DMS153 (cell line): ENCODE measurements at regions not wholly inside any gene's neighbourhood (a gene's known extent, or its start where the extent isn't known, plus 50 kb on each side); places are given as distances from the start of the nearest gene placed in this dataset.

Source experiments
- DNase-seq: peaks from one replicate; lab custom pipeline; 2025; lab: John Stamatoyannopoulos, UW

DNA sequence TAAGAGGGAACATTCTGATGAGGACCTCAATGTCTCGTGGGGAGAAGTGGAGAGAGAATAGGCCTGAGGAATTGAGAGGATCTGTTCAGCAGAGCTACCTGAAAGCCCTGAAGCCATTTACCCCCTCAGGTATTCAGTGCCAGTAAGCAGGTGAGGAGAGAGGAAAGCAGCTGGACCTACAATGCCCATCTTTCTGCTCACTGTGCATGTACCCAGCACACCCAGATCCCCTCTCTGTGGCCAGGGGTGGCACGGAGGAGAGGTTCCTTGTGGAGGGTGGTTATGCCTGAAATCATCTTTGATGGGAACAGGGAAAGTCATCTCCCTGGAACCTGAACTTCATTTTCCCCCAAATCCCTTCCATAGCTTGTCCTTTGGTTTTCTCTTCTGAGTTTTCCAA lies 277.8 kb upstream of the B3GAT1 start:
- no peak for DNase-seq

GRCh38 chr11:134687548-134687947 lies 275.5 kb upstream of the B3GAT1 start:
- DNase-seq: no peak

DNA sequence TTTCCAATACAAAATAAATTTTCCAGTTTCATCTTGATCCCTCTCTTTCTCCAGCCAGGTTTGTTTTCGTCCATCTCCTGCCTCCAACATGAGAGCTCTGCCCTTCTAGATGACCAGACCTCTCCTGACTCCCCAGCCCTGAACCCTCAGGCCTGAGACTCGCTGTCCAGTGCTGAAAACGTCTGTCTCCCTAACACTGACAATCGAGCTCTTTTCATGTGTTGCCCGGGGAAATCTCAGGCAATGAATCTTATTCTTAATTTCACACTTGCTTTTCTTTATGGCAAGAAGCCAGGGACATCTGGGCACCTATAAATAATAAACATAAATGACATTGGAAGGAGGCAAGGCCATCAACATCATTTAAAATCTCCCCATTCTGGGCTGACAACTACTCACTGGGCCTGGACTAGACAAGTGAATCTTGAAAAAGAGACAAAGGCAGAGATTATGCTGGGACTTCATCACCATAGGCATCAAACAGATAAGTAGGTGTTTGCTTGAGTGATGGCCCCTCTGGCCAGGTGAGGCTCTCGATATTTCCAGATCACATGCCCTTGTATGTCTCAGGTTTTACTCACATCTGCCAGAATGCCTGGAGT lies 274.5 kb upstream of the B3GAT1 start:
- no peak for DNase-seq

- DNase-seq: no peak
Observed at GRCh38 chr11:134685793-134686380, 273.8 kb upstream of the B3GAT1 start.

GRCh38 chr11:134684576-134684975 lies 272.5 kb upstream of the B3GAT1 start:
- no peak for DNase-seq

DNA sequence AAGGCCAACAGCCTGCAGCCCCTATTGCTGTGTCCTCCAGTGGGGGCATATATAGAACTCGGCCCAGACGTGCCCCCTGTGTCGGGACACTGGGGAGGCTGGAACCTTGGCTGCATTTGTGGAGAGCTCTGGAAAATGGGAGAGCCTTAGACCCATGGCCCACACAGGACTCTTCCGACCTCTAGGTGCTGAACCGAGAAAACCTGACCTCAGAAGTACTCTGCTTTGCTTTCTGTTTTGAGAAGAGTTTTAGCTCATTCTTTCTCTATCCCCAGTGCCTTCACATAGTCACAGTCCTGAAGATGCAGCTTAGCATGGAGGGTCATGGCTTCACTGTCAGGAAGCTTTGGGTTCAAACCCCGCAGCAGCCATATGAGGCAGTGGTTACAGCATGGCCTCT lies 271.8 kb upstream of the B3GAT1 start:
- DNase-seq: no peak

DNA sequence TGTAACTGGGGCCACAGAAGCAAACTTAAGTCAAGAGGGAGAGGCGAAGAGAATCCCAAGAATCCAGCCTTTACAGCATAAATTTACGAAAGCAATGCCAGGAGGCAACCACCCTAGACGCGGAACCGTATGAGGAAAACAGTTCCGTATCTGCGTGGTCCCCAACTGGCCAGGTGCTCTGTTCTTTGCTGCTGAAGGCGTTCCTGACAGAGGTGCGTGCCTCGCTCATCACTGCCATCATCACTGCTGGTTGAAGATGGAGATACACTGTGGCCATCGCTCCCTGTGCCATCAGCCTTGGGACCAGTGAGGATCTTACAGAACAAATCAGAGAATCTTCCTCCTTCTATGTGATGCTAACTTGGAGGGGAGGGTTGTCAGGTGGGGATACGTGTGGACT lies 270.5 kb upstream of the B3GAT1 start:
- DNase-seq: no peak

- DNase-seq: no peak
Observed at GRCh38 chr11:134679592-134679991, 267.6 kb upstream of the B3GAT1 start.

DNA sequence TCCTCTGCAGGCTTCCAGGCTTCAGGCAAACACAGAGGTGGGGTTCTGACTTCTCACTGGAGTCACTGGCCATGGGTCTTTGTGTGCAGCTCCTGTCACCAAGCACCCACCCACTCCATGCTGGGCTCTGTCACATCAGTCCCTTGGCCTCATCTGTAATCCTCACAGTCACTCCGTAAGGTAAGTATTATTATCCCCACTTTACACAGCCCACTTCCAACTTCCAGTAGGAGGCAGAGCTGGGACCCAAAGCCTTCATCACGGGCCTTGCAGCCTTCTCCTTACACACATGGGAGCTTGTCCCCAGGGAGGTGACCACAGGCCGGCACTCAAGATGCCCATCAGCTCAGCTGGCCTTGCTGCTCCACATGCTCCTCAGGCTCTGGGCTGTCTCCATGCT lies 266.7 kb upstream of the B3GAT1 start:
- no peak for DNase-seq

GRCh38 chr11:134677891-134678551 lies 266.0 kb upstream of the B3GAT1 start:
- DNase-seq: no peak

- no peak for DNase-seq
Observed at GRCh38 chr11:134677397-134677822, 265.4 kb upstream of the B3GAT1 start.

GRCh38 chr11:134676516-134677287 lies 264.7 kb upstream of the B3GAT1 start:
- no peak for DNase-seq

DNA sequence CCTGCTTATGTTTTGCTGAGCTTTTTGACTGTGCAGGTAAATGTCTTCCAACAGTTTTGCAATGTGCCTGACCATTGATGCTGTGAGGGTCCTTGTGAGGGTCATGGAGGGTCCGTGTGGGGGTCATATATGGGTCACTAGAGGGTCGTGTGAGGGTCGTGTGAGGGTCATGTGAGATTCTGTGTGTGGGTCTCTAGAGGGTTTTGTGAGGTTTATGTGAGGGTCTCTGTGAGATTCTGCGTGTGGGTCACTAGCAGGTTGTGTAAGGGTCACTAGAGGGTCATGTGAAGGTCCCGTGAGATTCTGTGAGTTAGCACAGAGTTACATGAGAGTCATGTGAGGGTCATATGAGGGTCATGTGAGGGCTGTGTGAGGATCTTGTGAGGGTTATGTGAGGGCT lies 263.9 kb upstream of the B3GAT1 start:
- no peak for DNase-seq

- DNase-seq: no peak
Observed at GRCh38 chr11:134674974-134675373, 262.9 kb upstream of the B3GAT1 start.

- no peak for DNase-seq
Observed at GRCh38 chr11:134670961-134671370, 258.9 kb upstream of the B3GAT1 start.

DNA sequence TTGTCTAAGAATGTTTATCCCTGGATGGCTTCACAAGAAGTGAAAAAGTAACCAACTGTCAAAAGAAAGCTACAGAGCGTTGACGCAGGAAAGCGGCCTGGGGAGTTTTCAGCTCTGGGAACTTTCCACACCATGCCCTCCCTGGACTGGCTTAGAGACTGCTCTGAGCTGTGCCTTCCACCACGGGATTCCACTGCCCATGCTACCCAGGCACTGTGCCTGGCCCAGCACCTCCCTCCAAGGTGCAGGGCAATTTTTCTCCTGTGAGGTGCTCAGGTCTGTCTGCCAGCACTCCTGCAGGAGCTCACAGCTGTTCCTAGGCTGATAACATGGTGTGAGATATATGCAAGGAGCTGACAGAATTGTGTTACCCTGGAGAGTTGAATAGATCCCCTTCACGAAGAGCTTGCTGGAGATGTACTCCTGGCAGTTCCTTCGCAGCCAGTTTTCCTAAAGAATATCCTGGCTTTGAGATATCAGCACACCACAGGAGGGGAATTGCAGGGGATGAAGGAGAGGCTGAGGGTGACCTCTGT lies 258.3 kb upstream of the B3GAT1 start:
- DNase-seq: no peak

- DNase-seq: no peak
Observed at GRCh38 chr11:134669796-134670195, 257.8 kb upstream of the B3GAT1 start.

GRCh38 chr11:134668796-134669195 lies 256.8 kb upstream of the B3GAT1 start:
- no peak for DNase-seq

DNA sequence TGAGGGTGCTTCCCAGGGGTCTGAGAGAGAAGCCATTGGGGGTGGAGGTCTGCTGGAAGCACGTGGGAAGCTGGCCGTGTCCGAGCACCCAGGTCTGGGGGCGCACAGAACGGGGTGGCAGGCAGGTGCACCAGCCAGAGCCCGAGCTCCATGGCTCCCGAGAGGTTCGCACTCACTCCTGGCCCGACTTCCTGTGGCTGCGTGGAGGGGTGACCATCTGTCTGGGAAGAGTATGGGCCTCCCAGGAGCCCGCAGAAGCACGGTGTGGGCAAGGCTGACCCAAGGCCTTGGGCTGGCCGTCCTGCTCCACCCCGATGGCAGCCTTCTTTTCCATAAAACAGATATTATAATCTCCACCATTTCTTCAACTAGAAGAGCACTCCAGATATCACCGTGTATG lies 256.0 kb upstream of the B3GAT1 start:
- no peak for DNase-seq

DNA sequence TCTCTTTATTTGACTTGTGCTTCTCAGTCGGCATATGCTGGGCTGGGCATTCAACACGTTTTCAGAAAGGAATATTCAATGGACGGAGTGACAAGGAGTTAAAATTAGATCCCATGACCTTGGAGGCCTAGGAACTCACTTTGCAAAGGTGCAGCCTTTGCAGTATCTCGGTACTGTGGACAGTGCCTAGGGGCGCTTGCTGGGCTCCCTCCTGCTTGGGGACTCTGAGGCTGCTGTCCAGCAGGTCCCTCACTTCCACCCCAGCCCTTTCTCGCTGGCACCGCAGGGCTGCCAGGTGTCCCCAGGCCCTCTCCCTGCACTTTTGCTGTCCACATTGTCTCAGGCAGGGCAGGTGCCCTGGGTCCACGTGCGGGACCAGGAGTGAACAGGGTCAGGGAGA lies 255.5 kb upstream of the B3GAT1 start:
- no peak for DNase-seq

DNA sequence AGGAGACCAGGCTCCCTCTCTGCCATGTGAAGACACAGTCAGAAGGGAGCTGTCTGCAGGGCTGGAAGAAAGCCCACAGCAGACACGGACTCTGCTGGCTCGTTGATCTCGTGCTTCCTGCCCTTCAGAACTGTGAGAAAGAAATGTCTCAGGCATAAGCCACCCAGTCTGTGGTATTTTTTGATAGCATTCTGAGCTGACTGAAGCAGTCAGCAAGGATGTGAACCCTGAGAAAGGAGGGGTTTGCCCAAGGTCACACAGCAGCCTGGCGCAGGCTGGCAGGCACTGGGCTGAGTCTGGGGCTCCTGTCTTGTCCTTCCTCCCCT lies 255.1 kb upstream of the B3GAT1 start:
- DNase-seq: no peak

GRCh38 chr11:134666273-134667174 lies 254.5 kb upstream of the B3GAT1 start:
- DNase-seq: no peak
